ENCODE measurements at regions not wholly inside any gene's neighbourhood (a gene's known extent, or its start where the extent isn't known, plus 50 kb on each side); places are given as distances from the start of the nearest gene placed in this dataset.
"Not testable (repeated sequence)": the region's sequence is repeated elsewhere in the genome, so short reads cannot be mapped to it uniquely, and the experiment has no call there.

DNA sequence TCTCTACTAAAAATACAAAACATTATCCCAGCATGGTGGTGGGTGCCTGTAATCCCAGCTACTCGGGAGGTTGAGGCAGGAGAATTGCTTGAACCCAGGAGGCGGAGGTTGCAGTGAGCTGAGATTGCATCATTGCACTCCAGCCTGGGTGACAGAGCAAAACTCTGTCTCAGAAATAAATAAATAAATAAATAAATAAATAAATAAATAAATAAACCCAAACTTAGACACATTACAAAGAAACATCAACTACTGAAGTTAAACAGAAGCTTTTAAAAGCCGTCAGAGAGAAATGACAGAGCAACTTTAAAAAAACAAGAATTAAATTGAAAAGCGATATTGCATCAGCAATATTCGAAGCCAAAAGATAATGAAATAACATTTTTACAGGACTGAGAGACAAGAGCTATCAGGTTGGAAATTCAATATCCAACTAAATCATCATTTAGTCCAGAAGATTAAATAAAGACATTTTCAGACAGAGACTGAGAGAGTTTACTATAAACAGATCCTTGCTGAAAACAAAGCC lies 115.1 kb upstream of the FUNDC1 start:
- TF ChIP-seq, protein P1, sequence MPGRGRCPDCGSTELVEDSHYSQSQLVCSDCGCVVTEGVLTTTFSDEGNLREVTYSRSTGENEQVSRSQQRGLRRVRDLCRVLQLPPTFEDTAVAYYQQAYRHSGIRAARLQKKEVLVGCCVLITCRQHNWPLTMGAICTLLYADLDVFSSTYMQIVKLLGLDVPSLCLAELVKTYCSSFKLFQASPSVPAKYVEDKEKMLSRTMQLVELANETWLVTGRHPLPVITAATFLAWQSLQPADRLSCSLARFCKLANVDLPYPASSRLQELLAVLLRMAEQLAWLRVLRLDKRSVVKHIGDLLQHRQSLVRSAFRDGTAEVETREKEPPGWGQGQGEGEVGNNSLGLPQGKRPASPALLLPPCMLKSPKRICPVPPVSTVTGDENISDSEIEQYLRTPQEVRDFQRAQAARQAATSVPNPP (CRISPR knock-in tag; IDR thresholded peaks at IDR 0.05), result not testable (repeated sequence)
- not testable (repeated sequence) for TF ChIP-seq CREM (IDR thresholded peaks at IDR 0.05); CREM (CRISPR knock-in tag; IDR thresholded peaks at IDR 0.05); CTCF (CRISPR knock-in tag; IDR thresholded peaks at IDR 0.05); ZKSCAN8 (CRISPR knock-in tag; IDR thresholded peaks at IDR 0.05; ENCODE audit: borderline replicate concordance); KLF16 (CRISPR knock-in tag; IDR thresholded peaks at IDR 0.05); CEBPB (IDR thresholded peaks at IDR 0.05; ENCODE audit: borderline replicate concordance, low read depth, low read length); KDM2A (CRISPR knock-in tag; IDR thresholded peaks at IDR 0.05; ENCODE audit: borderline replicate concordance, low read depth); JUND (CRISPR knock-in tag; IDR thresholded peaks at IDR 0.05); ATM (IDR thresholded peaks at IDR 0.05; ENCODE audit: borderline replicate concordance)
- TF ChIP-seq, protein P2, sequence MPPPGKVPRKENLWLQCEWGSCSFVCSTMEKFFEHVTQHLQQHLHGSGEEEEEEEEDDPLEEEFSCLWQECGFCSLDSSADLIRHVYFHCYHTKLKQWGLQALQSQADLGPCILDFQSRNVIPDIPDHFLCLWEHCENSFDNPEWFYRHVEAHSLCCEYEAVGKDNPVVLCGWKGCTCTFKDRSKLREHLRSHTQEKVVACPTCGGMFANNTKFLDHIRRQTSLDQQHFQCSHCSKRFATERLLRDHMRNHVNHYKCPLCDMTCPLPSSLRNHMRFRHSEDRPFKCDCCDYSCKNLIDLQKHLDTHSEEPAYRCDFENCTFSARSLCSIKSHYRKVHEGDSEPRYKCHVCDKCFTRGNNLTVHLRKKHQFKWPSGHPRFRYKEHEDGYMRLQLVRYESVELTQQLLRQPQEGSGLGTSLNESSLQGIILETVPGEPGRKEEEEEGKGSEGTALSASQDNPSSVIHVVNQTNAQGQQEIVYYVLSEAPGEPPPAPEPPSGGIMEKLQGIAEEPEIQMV (CRISPR knock-in tag; IDR thresholded peaks at IDR 0.05; ENCODE audit: low read depth), result not testable (repeated sequence)

All from HepG2 (cell line).